Endodermal cell (in vitro differentiated cells): ENCODE measurements at regions not wholly inside any gene's neighbourhood (a gene's known extent, or its start where the extent isn't known, plus 50 kb on each side); places are given as distances from the start of the nearest gene placed in this dataset.

Experiments
- DNase-seq: peaks from one replicate; pipeline ENCODE4 v3.0.0-alpha.2; 2017
- H3K27ac ChIP-seq: 2 replicates; pipeline ENCODE4 v1.5.1; 2013; ENCODE audit warnings: mild to moderate bottlenecking, low read depth, low read length, moderate library complexity
- H3K27me3 ChIP-seq: 2 replicates; pipeline ENCODE4 v1.6.1; 2013; ENCODE audit warnings: mild to moderate bottlenecking, low read length, moderate library complexity; ENCODE audit not compliant: insufficient read depth, control insufficient read depth, poor library complexity, severe bottlenecking
- H3K36me3 ChIP-seq: 2 replicates; pipeline ENCODE4 v1.7.0; 2013; ENCODE audit warnings: mild to moderate bottlenecking, low read length, moderate library complexity; ENCODE audit not compliant: control insufficient read depth, insufficient read depth
- H3K4me1 ChIP-seq: one replicate; pipeline ENCODE4 v1.7.0; 2013; ENCODE audit warnings: low read length; ENCODE audit not compliant: control insufficient read depth, insufficient read depth
- H3K4me3 ChIP-seq: 2 replicates; pipeline ENCODE4 v1.5.1; 2013; ENCODE audit warnings: mild to moderate bottlenecking, low read length, moderate library complexity
- H3K9ac ChIP-seq: 2 replicates; pipeline ENCODE4 v1.6.1; 2013; ENCODE audit warnings: mild to moderate bottlenecking, low read length, moderate library complexity; ENCODE audit not compliant: poor library complexity, severe bottlenecking; ENCODE audit errors: extremely low read depth
- H3K9me3 ChIP-seq: 2 replicates; pipeline ENCODE4 v1.6.1; 2013; ENCODE audit warnings: mild to moderate bottlenecking, low read length, moderate library complexity; ENCODE audit not compliant: control insufficient read depth
- H3K27ac Mint-ChIP-seq: 2 replicates; pipeline ENCODE4 v1.8.0; 2020; ENCODE audit warnings: mixed read lengths
- H3K27me3 Mint-ChIP-seq: 2 replicates; pipeline ENCODE4 v1.8.0; 2021; ENCODE audit warnings: mild to moderate bottlenecking, mixed read lengths; ENCODE audit not compliant: insufficient read depth
- H3K36me3 Mint-ChIP-seq: 2 replicates; pipeline ENCODE4 v1.8.0; 2020; ENCODE audit warnings: low read depth, mixed read lengths
- H3K4me1 Mint-ChIP-seq: 2 replicates; pipeline ENCODE4 v1.8.0; 2020; ENCODE audit warnings: mixed read lengths
- H3K4me3 Mint-ChIP-seq: 2 replicates; pipeline ENCODE4 v1.8.0; 2020; ENCODE audit warnings: mild to moderate bottlenecking, moderate library complexity, mixed read lengths
- H3K9me3 Mint-ChIP-seq: 2 replicates; pipeline ENCODE4 v1.8.0; 2020; ENCODE audit warnings: mild to moderate bottlenecking, mixed read lengths
- WGBS, 2 experiments: methylation state at CpG; one replicate each; pipeline versions ENCODE4 v1.1.5 to v1.1.7; 2013; ENCODE audit warnings: missing lambda C conversion rate in 2 of 2, mixed read lengths in 1 of 2; ENCODE audit not compliant: insufficient coverage in 1 of 2, insufficient read length in 1 of 2; 5-methylcytosine and 5-hydroxymethylcytosine counted together
- TF ChIP-seq, protein P1 (sequence below): fragments of 200-600 bp; sonication (generic); conservative IDR thresholded peaks from 2 replicates; pipeline ENCODE4 v1.5.0; 2021; ENCODE audit warnings: antibody characterized with exemption, mild to moderate bottlenecking

DNA sequence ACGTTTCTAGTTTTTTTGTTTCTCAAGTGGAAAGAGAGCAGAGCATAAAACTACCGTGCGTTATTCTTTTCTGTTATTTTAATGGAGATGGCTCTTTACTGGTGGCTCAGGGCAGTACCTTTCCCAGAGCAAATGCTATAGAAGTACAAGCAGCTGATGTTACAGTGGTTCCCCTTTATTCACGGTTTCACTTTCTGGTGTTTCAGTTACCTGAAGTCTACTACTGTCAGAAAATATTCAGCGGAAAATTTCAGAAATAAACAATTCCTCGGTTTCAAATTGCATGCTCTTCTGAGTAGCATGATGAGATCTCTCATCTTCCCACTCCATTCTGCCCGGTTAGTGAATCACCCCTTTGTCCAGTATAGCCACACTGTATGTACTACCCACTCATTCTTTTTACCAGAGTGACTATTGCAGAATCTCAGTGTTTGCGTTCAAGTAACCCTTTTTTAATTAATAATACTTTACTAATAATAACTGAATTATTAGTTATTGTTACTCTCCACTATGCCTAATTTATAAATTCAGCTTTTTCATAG, 597.5 kb upstream of the ROBO2 start:
- H3K27me3 Mint-ChIP-seq, result no peaks in the 10 kb centered on the region

DNA sequence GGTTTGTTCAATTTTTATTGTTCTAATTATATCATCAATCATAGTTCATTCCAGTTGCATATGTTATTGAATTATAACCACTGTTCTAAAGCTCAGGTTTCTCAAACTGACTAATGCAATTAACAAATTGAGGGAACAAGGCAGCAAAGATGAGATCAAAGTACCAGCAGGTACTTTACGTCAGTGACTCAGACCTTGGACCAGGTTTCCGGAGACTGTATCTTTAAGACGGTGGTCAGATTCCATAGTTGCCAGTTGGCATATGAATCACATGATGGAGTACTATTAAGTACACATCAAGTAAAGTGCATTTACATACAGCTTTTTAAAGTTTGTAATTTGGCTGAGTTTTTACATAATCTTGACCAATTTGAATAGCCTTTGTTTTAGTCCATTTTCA, 583.6 kb upstream of the ROBO2 start:
- Histone ChIP-seq H3K27ac (no peak overlapping the region), H3K27me3 (no peaks in the 10 kb centered on the region), H3K9ac (no peak overlapping the region), H3K4me3 (no peak overlapping the region), H3K9me3 (no peaks in the 10 kb centered on the region), H3K4me1 (no peaks in the 10 kb centered on the region), H3K36me3 (no peaks in the 10 kb centered on the region)
- no peak overlapping the region for H3K27ac Mint-ChIP-seq
- DNase-seq, result no peak
- H3K27me3 Mint-ChIP-seq, result no peaks in the 10 kb centered on the region
- no peak overlapping the region for H3K4me3 Mint-ChIP-seq
- no peaks in the 10 kb centered on the region for H3K4me1 Mint-ChIP-seq
- H3K36me3 Mint-ChIP-seq, result no peaks in the 10 kb centered on the region
- peaks cover 4% of the 10 kb centered on the region for H3K9me3 Mint-ChIP-seq
- WGBS, 2 experiments, result 92 to 100% methylated on average over 2 to 3 of the region's 3 CpGs
- TF ChIP-seq, protein P1, sequence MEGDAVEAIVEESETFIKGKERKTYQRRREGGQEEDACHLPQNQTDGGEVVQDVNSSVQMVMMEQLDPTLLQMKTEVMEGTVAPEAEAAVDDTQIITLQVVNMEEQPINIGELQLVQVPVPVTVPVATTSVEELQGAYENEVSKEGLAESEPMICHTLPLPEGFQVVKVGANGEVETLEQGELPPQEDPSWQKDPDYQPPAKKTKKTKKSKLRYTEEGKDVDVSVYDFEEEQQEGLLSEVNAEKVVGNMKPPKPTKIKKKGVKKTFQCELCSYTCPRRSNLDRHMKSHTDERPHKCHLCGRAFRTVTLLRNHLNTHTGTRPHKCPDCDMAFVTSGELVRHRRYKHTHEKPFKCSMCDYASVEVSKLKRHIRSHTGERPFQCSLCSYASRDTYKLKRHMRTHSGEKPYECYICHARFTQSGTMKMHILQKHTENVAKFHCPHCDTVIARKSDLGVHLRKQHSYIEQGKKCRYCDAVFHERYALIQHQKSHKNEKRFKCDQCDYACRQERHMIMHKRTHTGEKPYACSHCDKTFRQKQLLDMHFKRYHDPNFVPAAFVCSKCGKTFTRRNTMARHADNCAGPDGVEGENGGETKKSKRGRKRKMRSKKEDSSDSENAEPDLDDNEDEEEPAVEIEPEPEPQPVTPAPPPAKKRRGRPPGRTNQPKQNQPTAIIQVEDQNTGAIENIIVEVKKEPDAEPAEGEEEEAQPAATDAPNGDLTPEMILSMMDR, result no peak

More for the DNA sequence above, 597.5 kb upstream of the ROBO2 start:
- no peak overlapping the region for H3K4me3 Mint-ChIP-seq
- H3K9me3 ChIP-seq, result no peaks in the 10 kb centered on the region
- no peaks in the 10 kb centered on the region for H3K36me3 ChIP-seq
- H3K4me3 ChIP-seq, result no peak overlapping the region
- no peak for DNase-seq
- no peaks in the 10 kb centered on the region for H3K27me3 ChIP-seq
- no peak overlapping the region for H3K27ac ChIP-seq
- H3K36me3 Mint-ChIP-seq, result no peaks in the 10 kb centered on the region
- peaks cover 2% of the 10 kb centered on the region for H3K9me3 Mint-ChIP-seq
- no peaks in the 10 kb centered on the region for H3K4me1 ChIP-seq
- TF ChIP-seq, protein P1, result no peak
- WGBS, 2 experiments, result 92 to 94% methylated on average over 7 of the region's 8 CpGs
- peaks cover 5% of the 10 kb centered on the region for H3K4me1 Mint-ChIP-seq
- H3K27ac Mint-ChIP-seq, result no peak overlapping the region
- H3K9ac ChIP-seq, result no peak overlapping the region

- Histone ChIP-seq H3K27ac (no peak overlapping the region), H3K36me3 (no peaks in the 10 kb centered on the region), H3K27me3 (no peaks in the 10 kb centered on the region), H3K4me1 (no peaks in the 10 kb centered on the region), H3K9ac (no peak overlapping the region), H3K9me3 (no peaks in the 10 kb centered on the region), H3K4me3 (no peak overlapping the region)
- no peak for DNase-seq
- TF ChIP-seq, protein P1, result no peak
- H3K4me3 Mint-ChIP-seq, result no peak overlapping the region
- WGBS, 2 experiments, result 89 to 93% methylated on average over 3 to 4 of the region's 4 CpGs
- H3K4me1 Mint-ChIP-seq, result peaks cover 2% of the 10 kb centered on the region
- H3K9me3 Mint-ChIP-seq, result no peaks in the 10 kb centered on the region
- H3K27ac Mint-ChIP-seq, result no peak overlapping the region
- no peaks in the 10 kb centered on the region for H3K27me3 Mint-ChIP-seq
- no peaks in the 10 kb centered on the region for H3K36me3 Mint-ChIP-seq
These were observed 576.4 kb upstream of the ROBO2 start for GRCh38 chr3:76463501-76463900.
